AG09309 (cell line): ENCODE measurements at regions not wholly inside any gene's neighbourhood (a gene's known extent, or its start where the extent isn't known, plus 50 kb on each side); places are given as distances from the start of the nearest gene placed in this dataset.

Experiments used
- DNase-seq: peaks from one replicate; pipeline ENCODE4 v3.0.0-alpha.2; 2010; ENCODE audit warnings: low read depth
- H3K4me3 ChIP-seq: 2 replicates; pipeline ENCODE4 v1.5.1; 2011; ENCODE audit warnings: mild to moderate bottlenecking, low read depth, low read length, moderate library complexity; ENCODE audit not compliant: control insufficient read depth
- CTCF ChIP-seq: IDR thresholded peaks from 2 replicates; pipeline ENCODE4 v1.5.1; 2011; ENCODE audit warnings: mild to moderate bottlenecking, low read depth, low read length, inconsistent platforms; ENCODE audit not compliant: insufficient read depth, control insufficient read depth; ENCODE audit errors: missing control alignments

- H3K4me3 ChIP-seq, result no peak overlapping the region
- no peak for DNase-seq
- TF ChIP-seq CTCF, result no peak
Observed at GRCh38 chr2:104660991-104661390, 192.9 kb upstream of the POU3F3 start.

GRCh38 chr2:104664672-104665071 lies 189.2 kb upstream of the POU3F3 start:
- no peak for TF ChIP-seq CTCF
- DNase-seq, result no peak
- no peak overlapping the region for H3K4me3 ChIP-seq

- no peak for TF ChIP-seq CTCF
- H3K4me3 ChIP-seq, result no peak overlapping the region
- no peak for DNase-seq
Observed at GRCh38 chr2:104668631-104669030, 185.3 kb upstream of the POU3F3 start.

GRCh38 chr2:104673225-104673624 lies 180.7 kb upstream of the POU3F3 start:
- no peak for TF ChIP-seq CTCF
- no peak overlapping the region for H3K4me3 ChIP-seq
- no peak for DNase-seq

GRCh38 chr2:104678181-104678580 lies 175.7 kb upstream of the POU3F3 start:
- no peak overlapping the region for H3K4me3 ChIP-seq
- DNase-seq, result no peak
- TF ChIP-seq CTCF, result no peak

GRCh38 chr2:104685591-104685990 lies 168.3 kb upstream of the POU3F3 start:
- no peak overlapping the region for H3K4me3 ChIP-seq
- DNase-seq, result no peak
- TF ChIP-seq CTCF, result no peak

GRCh38 chr2:104687147-104687546 lies 166.8 kb upstream of the POU3F3 start:
- TF ChIP-seq CTCF, result no peak
- H3K4me3 ChIP-seq, result no peak overlapping the region
- no peak for DNase-seq
